ENCODE measurements at regions not wholly inside any gene's neighbourhood (a gene's known extent, or its start where the extent isn't known, plus 50 kb on each side); places are given as distances from the start of the nearest gene placed in this dataset.

- DNase-seq (ENCODE audit: low spot score), result no peak
These were observed 348.6 kb upstream of the CDH4 start for GRCh38 chr20:60903325-60903971.

GRCh38 chr20:60904730-60905129 is 347.3 kb upstream of the CDH4 start:
- no peak for DNase-seq (ENCODE audit: low spot score)

GRCh38 chr20:60905919-60906318 is 346.1 kb upstream of the CDH4 start:
- no peak for DNase-seq (ENCODE audit: low spot score)

GRCh38 chr20:60906555-60906954 is 345.5 kb upstream of the CDH4 start:
- no peak for DNase-seq (ENCODE audit: low spot score)

- no peak for DNase-seq (ENCODE audit: low spot score)
These were observed 338.8 kb upstream of the CDH4 start for GRCh38 chr20:60913298-60913697.

- DNase-seq (ENCODE audit: low spot score), result no peak
These were observed 330.9 kb upstream of the CDH4 start for GRCh38 chr20:60921022-60921622.

GRCh38 chr20:60926831-60927230 is 325.2 kb upstream of the CDH4 start:
- DNase-seq (ENCODE audit: low spot score), result no peak

- DNase-seq (ENCODE audit: low spot score), result no peak
These were observed 323.7 kb upstream of the CDH4 start for GRCh38 chr20:60928341-60928740.

GRCh38 chr20:60930023-60930790 is 321.9 kb upstream of the CDH4 start:
- DNase-seq (ENCODE audit: low spot score), result no peak

GRCh38 chr20:60931696-60932095 is 320.4 kb upstream of the CDH4 start:
- no peak for DNase-seq (ENCODE audit: low spot score)

GRCh38 chr20:60934724-60935123 is 317.3 kb upstream of the CDH4 start:
- no peak for DNase-seq (ENCODE audit: low spot score)

- no peak for DNase-seq (ENCODE audit: low spot score)
These were observed 316.1 kb upstream of the CDH4 start for GRCh38 chr20:60935971-60936370.

- no peak for DNase-seq (ENCODE audit: low spot score)
These were observed 314.5 kb upstream of the CDH4 start for GRCh38 chr20:60937585-60937984.

- no peak for DNase-seq (ENCODE audit: low spot score)
These were observed 310.7 kb upstream of the CDH4 start for GRCh38 chr20:60941379-60941778.

- no peak for DNase-seq (ENCODE audit: low spot score)
These were observed 304.2 kb upstream of the CDH4 start for GRCh38 chr20:60947819-60948218.

- DNase-seq (ENCODE audit: low spot score), result no peak
These were observed 303.8 kb upstream of the CDH4 start for GRCh38 chr20:60948224-60948623.

GRCh38 chr20:60950561-60950960 is 301.5 kb upstream of the CDH4 start:
- no peak for DNase-seq (ENCODE audit: low spot score)

- DNase-seq (ENCODE audit: low spot score), result no peak
These were observed 301.1 kb upstream of the CDH4 start for GRCh38 chr20:60950974-60951373.

GRCh38 chr20:60952861-60953260 is 299.2 kb upstream of the CDH4 start:
- DNase-seq (ENCODE audit: low spot score), result no peak

- no peak for DNase-seq (ENCODE audit: low spot score)
These were observed 298.7 kb upstream of the CDH4 start for GRCh38 chr20:60953321-60953720.

- no peak for DNase-seq (ENCODE audit: low spot score)
These were observed 296.4 kb upstream of the CDH4 start for GRCh38 chr20:60955706-60956105.

GRCh38 chr20:60956194-60956593 is 295.9 kb upstream of the CDH4 start:
- no peak for DNase-seq (ENCODE audit: low spot score)

- DNase-seq (ENCODE audit: low spot score), result no peak
These were observed 294.4 kb upstream of the CDH4 start for GRCh38 chr20:60957621-60958020.
